Keratinocyte (primary cell): ENCODE measurements at regions not wholly inside any gene's neighbourhood (a gene's known extent, or its start where the extent isn't known, plus 50 kb on each side); places are given as distances from the start of the nearest gene placed in this dataset.

Experiments used
- CTCF ChIP-seq, 3 experiments: IDR thresholded peaks in 1 of 3; conservative IDR thresholded peaks in 1 of 3; optimal IDR thresholded peaks in 1 of 3; 2 replicates in 2 of 3; 3 replicates in 1 of 3; pipeline versions ENCODE3 to v1.5.1; 2011; ENCODE audit warnings: low read length in 3 of 3, mild to moderate bottlenecking in 3 of 3, moderate library complexity in 2 of 3, control low read depth in 1 of 3, inconsistent platforms in 1 of 3; ENCODE audit not compliant: insufficient read depth in 2 of 3; ENCODE audit errors: extremely low read depth in 1 of 3
- EZH2 ChIP-seq: IDR thresholded peaks from one replicate; pipeline ENCODE4 v1.6.1; 2012; ENCODE audit warnings: inconsistent platforms, mild to moderate bottlenecking, low read length, moderate library complexity

- no peak for TF ChIP-seq CTCF (optimal IDR thresholded peaks at IDR 0.05 in 1 of 3, IDR thresholded peaks at IDR 0.05 in 1 of 3, conservative IDR thresholded peaks at IDR 0.05 in 1 of 3; ENCODE audit: extremely low read depth in 1 of 3, insufficient read depth in 2 of 3, low read length in 3 of 3)
- TF ChIP-seq EZH2: no peak
Measured at GRCh38 chr7:68484731-68485130, 1113.5 kb upstream of the AUTS2 start.
